ENCODE measurements at regions not wholly inside any gene's neighbourhood (a gene's known extent, or its start where the extent isn't known, plus 50 kb on each side); places are given as distances from the start of the nearest gene placed in this dataset.

DNA sequence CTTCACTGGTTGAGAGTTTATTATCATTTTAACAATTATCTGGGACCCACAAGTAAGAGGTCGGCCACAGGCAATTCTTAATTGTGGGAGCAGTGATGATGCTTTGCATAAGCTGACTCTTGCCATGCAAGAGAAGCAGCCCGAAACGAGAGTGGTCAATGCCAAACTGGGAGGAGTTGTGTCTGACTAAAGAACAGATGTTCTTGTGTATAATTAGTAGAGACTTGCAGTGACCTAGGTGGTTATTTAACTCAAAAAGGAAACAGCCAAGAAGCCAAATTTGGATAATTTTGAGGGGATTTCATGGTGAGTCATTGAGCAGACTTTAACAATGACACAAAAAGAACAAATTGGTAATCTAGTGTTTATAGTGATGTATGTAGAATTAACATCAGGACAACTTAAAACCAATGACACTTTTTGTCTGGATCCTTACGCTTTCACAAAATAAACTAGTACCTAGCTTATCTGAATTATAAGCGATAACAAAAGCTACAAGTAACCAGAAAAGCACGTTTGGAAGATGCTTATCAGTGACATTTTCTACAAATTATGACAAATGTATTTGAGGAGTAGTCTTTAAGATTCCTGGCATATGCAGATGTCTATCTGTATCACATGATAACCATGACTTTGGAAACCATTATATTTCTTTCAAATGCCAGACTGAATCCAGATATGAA lies 184.7 kb upstream of the DLGAP1 start:
- TF ChIP-seq POLR2A (IDR thresholded peaks at IDR 0.05; ENCODE audit: low read depth) (no peak), CTCF (IDR thresholded peaks at IDR 0.05) (no peak), POLR2AphosphoS5 (IDR thresholded peaks at IDR 0.05) (no peak)
